Prostate gland (tissue), 2 donors: ENCODE measurements at regions not wholly inside any gene's neighbourhood (a gene's known extent, or its start where the extent isn't known, plus 50 kb on each side); places are given as distances from the start of the nearest gene placed in this dataset.

Experiments used
- DNase-seq: peaks from one replicate; pipeline ENCODE4 v3.0.0-alpha.2; 2019; ENCODE audit warnings: low spot score
- H3K27ac ChIP-seq, 2 donors: fragments of 200-600 bp; sonication (generic); 2 replicates each; pipeline ENCODE4 v1.5.1; 2017 to 2019
- H3K27me3 ChIP-seq: fragments of 200-600 bp; sonication (generic); replicated peaks from 2 replicates; pipeline ENCODE4 v1.5.1; 2019; ENCODE audit not compliant: insufficient read depth
- H3K36me3 ChIP-seq, 2 donors: fragments of 200-600 bp; sonication (generic); 1 replicate in 1 of 2; 2 replicates in 1 of 2; pipeline versions ENCODE4 v1.5.1 to v1.8.1; 2017 to 2019
- H3K4me1 ChIP-seq: fragments of 200-600 bp; sonication (generic); replicated peaks from 2 replicates; pipeline ENCODE4 v1.5.1; 2019
- H3K4me3 ChIP-seq, 2 donors: fragments of 200-600 bp; sonication (generic); 2 replicates each; pipeline ENCODE4 v1.5.1; 2017 to 2019
- H3K9me3 ChIP-seq: fragments of 200-600 bp; sonication (generic); 2 replicates; pipeline ENCODE4 v1.5.1; 2017
- CTCF ChIP-seq, 4 experiments: fragments of 200-600 bp in 2 of 4; fragments of 450-650 bp in 2 of 4; sonication (generic) in 2 of 4; IDR thresholded peaks; 1 replicate in 3 of 4; 2 replicates in 1 of 4; pipeline ENCODE4 v1.5.1; 2016 to 2019; ENCODE audit warnings: antibody characterized with exemption in 4 of 4, mild to moderate bottlenecking in 2 of 4, moderate library complexity in 2 of 4
- POLR2A ChIP-seq: fragments of 450-650 bp; IDR thresholded peaks from one replicate; pipeline ENCODE4 v1.6.1; 2016; ENCODE audit warnings: antibody characterized with exemption, mild to moderate bottlenecking
- POLR2AphosphoS5 ChIP-seq: sonication (generic); formaldehyde crosslinking; IDR thresholded peaks from one replicate; pipeline ENCODE4 v1.6.1; 2017; ENCODE audit warnings: antibody characterized with exemption
- WGBS: methylation state at CpG from one replicate; pipeline ENCODE4 v1.1.5; 2018; 5-methylcytosine and 5-hydroxymethylcytosine counted together
- intact Hi-C: fragments of 100-400 bp; cut with DNase I; formaldehyde crosslinking; loops from one replicate; pipeline ENCODE4 v1.14.2; 2022

GRCh38 chr4:26171501-26171900, 149.3 kb upstream of the RBPJ start:
- 93% methylated on average over 5 of the region's 5 CpGs for WGBS
- TF ChIP-seq CTCF (IDR thresholded peaks at IDR 0.05) (no peak), POLR2A (no peak), POLR2AphosphoS5 (no peak)

GRCh38 chr4:26171941-26172340, 148.9 kb upstream of the RBPJ start:
- intact Hi-C loops, result loop anchor here (10.0 kb wide), 1 partner anchor 233 kb away; no protein-coding TSS in a partner anchor
- DNase-seq, result no peak
- Histone ChIP-seq H3K4me3 (no peak overlapping the region), H3K27ac (no peak overlapping the region), H3K36me3 (no peaks in the 10 kb centered on the region), H3K4me1 (peaks cover 7% of the 10 kb centered on the region), H3K9me3 (no peaks in the 10 kb centered on the region), H3K27me3 (no peaks in the 10 kb centered on the region)
- TF ChIP-seq POLR2AphosphoS5 (no peak), CTCF (IDR thresholded peaks at IDR 0.05) (no peak), POLR2A (no peak)
- 50% methylated on average over 9 of the region's 9 CpGs for WGBS

More at GRCh38 chr4:26171501-26171900, 149.3 kb upstream of the RBPJ start:
- H3K27ac ChIP-seq, result no peak overlapping the region
- intact Hi-C loops, result loop anchor here (10.0 kb wide), 1 partner anchor 233 kb away; no protein-coding TSS in a partner anchor
- no peak for DNase-seq
- H3K4me3 ChIP-seq, result no peak overlapping the region
- H3K4me1 ChIP-seq, result peaks cover 7% of the 10 kb centered on the region
- no peaks in the 10 kb centered on the region for H3K9me3 ChIP-seq
- no peaks in the 10 kb centered on the region for H3K27me3 ChIP-seq
- no peaks in the 10 kb centered on the region for H3K36me3 ChIP-seq

- H3K27me3 ChIP-seq, result no peaks in the 10 kb centered on the region
- no peaks in the 10 kb centered on the region for H3K36me3 ChIP-seq
- TF ChIP-seq POLR2A, result no peak
- no peak for TF ChIP-seq POLR2AphosphoS5
- no peak for TF ChIP-seq CTCF (IDR thresholded peaks at IDR 0.05)
- intact Hi-C loops, result loop anchor here (10.0 kb wide), 1 partner anchor 231 kb away; no protein-coding TSS in a partner anchor
- H3K27ac ChIP-seq, result no peak overlapping the region
- H3K4me1 ChIP-seq, result peaks cover 7% of the 10 kb centered on the region
- WGBS, result 38% methylated on average over 7 of the region's 7 CpGs
- no peak overlapping the region for H3K4me3 ChIP-seq
- no peak for DNase-seq
- H3K9me3 ChIP-seq, result no peaks in the 10 kb centered on the region
These were observed 147.2 kb upstream of the RBPJ start for GRCh38 chr4:26173619-26174018.

GRCh38 chr4:26174027-26174426, 146.8 kb upstream of the RBPJ start:
- Histone ChIP-seq H3K4me3 (no peak overlapping the region), H3K27ac (no peak overlapping the region), H3K36me3 (no peaks in the 10 kb centered on the region), H3K27me3 (no peaks in the 10 kb centered on the region), H3K4me1 (peaks cover 7% of the 10 kb centered on the region), H3K9me3 (no peaks in the 10 kb centered on the region)
- 61% methylated on average over 9 of the region's 9 CpGs for WGBS
- TF ChIP-seq CTCF (IDR thresholded peaks at IDR 0.05) (no peak), POLR2A (no peak), POLR2AphosphoS5 (no peak)
- intact Hi-C loops, result loop anchor here (10.0 kb wide), 1 partner anchor 231 kb away; no protein-coding TSS in a partner anchor
- no peak for DNase-seq

GRCh38 chr4:26175006-26175786, 145.6 kb upstream of the RBPJ start:
- WGBS, result 84% methylated on average over 13 of the region's 13 CpGs
- no peak for TF ChIP-seq POLR2A
- no peak for TF ChIP-seq POLR2AphosphoS5
- TF ChIP-seq CTCF (IDR thresholded peaks at IDR 0.05), result no peak
- Histone ChIP-seq H3K27me3 (no peaks in the 10 kb centered on the region), H3K27ac (no peak overlapping the region), H3K4me3 (no peak overlapping the region), H3K9me3 (no peaks in the 10 kb centered on the region), H3K4me1 (peaks cover 7% of the 10 kb centered on the region), H3K36me3 (no peaks in the 10 kb centered on the region)
- intact Hi-C loops, result loop anchor here (10.0 kb wide), 1 partner anchor 230 kb away; no protein-coding TSS in a partner anchor
- DNase-seq, result no peak
